ENCODE measurements at regions not wholly inside any gene's neighbourhood (a gene's known extent, or its start where the extent isn't known, plus 50 kb on each side); places are given as distances from the start of the nearest gene placed in this dataset.

GRCh38 chr6:40188931-40189330, 254.7 kb upstream of the MOCS1 start:
- no peak for TF ChIP-seq POLR2A (IDR thresholded peaks at IDR 0.05)
- TF ChIP-seq, protein P1, sequence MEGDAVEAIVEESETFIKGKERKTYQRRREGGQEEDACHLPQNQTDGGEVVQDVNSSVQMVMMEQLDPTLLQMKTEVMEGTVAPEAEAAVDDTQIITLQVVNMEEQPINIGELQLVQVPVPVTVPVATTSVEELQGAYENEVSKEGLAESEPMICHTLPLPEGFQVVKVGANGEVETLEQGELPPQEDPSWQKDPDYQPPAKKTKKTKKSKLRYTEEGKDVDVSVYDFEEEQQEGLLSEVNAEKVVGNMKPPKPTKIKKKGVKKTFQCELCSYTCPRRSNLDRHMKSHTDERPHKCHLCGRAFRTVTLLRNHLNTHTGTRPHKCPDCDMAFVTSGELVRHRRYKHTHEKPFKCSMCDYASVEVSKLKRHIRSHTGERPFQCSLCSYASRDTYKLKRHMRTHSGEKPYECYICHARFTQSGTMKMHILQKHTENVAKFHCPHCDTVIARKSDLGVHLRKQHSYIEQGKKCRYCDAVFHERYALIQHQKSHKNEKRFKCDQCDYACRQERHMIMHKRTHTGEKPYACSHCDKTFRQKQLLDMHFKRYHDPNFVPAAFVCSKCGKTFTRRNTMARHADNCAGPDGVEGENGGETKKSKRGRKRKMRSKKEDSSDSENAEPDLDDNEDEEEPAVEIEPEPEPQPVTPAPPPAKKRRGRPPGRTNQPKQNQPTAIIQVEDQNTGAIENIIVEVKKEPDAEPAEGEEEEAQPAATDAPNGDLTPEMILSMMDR (IDR thresholded peaks at IDR 0.05): no peak
- no peak for TF ChIP-seq EP300 (IDR thresholded peaks at IDR 0.05)
